ENCODE measurements at regions not wholly inside any gene's neighbourhood (a gene's known extent, or its start where the extent isn't known, plus 50 kb on each side); places are given as distances from the start of the nearest gene placed in this dataset.

DNA sequence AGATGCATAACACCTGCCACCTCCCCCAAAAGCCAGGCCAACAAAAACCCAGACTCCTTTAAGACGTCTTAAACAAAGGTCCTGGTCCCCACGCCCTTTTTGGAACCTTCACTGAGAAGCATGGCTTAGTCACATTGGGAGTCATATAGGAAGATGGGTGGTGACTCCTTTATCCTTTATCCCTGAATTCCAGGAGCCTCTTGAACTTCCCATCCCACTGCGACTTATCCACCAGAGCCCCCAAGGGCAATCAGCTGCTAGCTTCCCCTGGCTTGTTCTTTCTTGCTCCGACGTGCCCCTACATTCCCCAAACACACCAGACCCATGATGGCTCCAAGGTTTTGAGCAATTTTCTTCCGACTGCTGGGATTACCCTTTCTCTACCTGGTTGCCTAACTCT, 567.0 kb upstream of the CADM1 start:
- H3K9me2 ChIP-seq (ENCODE audit: insufficient read depth, low read length) = no peaks in the 10 kb centered on the region
- no peak overlapping the region for H3K4me3 ChIP-seq (ENCODE audit: low read length)
- no peaks in the 10 kb centered on the region for H3K36me3 ChIP-seq (ENCODE audit: insufficient read depth, low read length)
- peaks cover 10% of the 10 kb centered on the region for H3F3A ChIP-seq (ENCODE audit: insufficient read depth, low read length, poor library complexity, severe bottlenecking)
- H3K9ac ChIP-seq (ENCODE audit: low read length) = no peak overlapping the region
- H3K79me2 ChIP-seq (replicated peaks; ENCODE audit: insufficient read depth, low read length) = no peaks in the 10 kb centered on the region
- H3K4me2 ChIP-seq (ENCODE audit: low read length) = no peak overlapping the region
- no peak overlapping the region for H2AFZ ChIP-seq (ENCODE audit: low read depth, low read length)
- no peaks in the 10 kb centered on the region for H3K9me3 ChIP-seq (ENCODE audit: low read length)
- H4K20me1 ChIP-seq (ENCODE audit: insufficient read depth) = no peaks in the 10 kb centered on the region
- no peaks in the 10 kb centered on the region for H3K27me3 ChIP-seq (ENCODE audit: insufficient read depth, low read depth, low read length)
- peak overlapping the region; percentile 29 for H3K27ac ChIP-seq (ENCODE audit: low read length)
- TF ChIP-seq MXI1 (conservative IDR thresholded peaks at IDR 0.05; ENCODE audit: poor library complexity, severe bottlenecking) (no peak), SMC3 (conservative IDR thresholded peaks at IDR 0.05; ENCODE audit: poor library complexity) (no peak), TAF1 (IDR thresholded peaks at IDR 0.05; ENCODE audit: low read depth) (no peak), RAD21 (conservative IDR thresholded peaks at IDR 0.05) (no peak), POLR2AphosphoS5 (IDR thresholded peaks at IDR 0.05) (no peak), EZH2 (IDR thresholded peaks at IDR 0.05; ENCODE audit: borderline replicate concordance, insufficient read depth, low read length, poor library complexity, severe bottlenecking) (no peak), EP300 (conservative IDR thresholded peaks at IDR 0.05; ENCODE audit: poor library complexity, severe bottlenecking) (no peak)
- TF ChIP-seq, protein P1, sequence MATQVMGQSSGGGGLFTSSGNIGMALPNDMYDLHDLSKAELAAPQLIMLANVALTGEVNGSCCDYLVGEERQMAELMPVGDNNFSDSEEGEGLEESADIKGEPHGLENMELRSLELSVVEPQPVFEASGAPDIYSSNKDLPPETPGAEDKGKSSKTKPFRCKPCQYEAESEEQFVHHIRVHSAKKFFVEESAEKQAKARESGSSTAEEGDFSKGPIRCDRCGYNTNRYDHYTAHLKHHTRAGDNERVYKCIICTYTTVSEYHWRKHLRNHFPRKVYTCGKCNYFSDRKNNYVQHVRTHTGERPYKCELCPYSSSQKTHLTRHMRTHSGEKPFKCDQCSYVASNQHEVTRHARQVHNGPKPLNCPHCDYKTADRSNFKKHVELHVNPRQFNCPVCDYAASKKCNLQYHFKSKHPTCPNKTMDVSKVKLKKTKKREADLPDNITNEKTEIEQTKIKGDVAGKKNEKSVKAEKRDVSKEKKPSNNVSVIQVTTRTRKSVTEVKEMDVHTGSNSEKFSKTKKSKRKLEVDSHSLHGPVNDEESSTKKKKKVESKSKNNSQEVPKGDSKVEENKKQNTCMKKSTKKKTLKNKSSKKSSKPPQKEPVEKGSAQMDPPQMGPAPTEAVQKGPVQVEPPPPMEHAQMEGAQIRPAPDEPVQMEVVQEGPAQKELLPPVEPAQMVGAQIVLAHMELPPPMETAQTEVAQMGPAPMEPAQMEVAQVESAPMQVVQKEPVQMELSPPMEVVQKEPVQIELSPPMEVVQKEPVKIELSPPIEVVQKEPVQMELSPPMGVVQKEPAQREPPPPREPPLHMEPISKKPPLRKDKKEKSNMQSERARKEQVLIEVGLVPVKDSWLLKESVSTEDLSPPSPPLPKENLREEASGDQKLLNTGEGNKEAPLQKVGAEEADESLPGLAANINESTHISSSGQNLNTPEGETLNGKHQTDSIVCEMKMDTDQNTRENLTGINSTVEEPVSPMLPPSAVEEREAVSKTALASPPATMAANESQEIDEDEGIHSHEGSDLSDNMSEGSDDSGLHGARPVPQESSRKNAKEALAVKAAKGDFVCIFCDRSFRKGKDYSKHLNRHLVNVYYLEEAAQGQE (IDR thresholded peaks at IDR 0.05; ENCODE audit: borderline replicate concordance) = no peak
- TF ChIP-seq, protein P2, sequence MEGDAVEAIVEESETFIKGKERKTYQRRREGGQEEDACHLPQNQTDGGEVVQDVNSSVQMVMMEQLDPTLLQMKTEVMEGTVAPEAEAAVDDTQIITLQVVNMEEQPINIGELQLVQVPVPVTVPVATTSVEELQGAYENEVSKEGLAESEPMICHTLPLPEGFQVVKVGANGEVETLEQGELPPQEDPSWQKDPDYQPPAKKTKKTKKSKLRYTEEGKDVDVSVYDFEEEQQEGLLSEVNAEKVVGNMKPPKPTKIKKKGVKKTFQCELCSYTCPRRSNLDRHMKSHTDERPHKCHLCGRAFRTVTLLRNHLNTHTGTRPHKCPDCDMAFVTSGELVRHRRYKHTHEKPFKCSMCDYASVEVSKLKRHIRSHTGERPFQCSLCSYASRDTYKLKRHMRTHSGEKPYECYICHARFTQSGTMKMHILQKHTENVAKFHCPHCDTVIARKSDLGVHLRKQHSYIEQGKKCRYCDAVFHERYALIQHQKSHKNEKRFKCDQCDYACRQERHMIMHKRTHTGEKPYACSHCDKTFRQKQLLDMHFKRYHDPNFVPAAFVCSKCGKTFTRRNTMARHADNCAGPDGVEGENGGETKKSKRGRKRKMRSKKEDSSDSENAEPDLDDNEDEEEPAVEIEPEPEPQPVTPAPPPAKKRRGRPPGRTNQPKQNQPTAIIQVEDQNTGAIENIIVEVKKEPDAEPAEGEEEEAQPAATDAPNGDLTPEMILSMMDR (IDR thresholded peaks at IDR 0.05; ENCODE audit: poor library complexity, severe bottlenecking) = no peak

DNA sequence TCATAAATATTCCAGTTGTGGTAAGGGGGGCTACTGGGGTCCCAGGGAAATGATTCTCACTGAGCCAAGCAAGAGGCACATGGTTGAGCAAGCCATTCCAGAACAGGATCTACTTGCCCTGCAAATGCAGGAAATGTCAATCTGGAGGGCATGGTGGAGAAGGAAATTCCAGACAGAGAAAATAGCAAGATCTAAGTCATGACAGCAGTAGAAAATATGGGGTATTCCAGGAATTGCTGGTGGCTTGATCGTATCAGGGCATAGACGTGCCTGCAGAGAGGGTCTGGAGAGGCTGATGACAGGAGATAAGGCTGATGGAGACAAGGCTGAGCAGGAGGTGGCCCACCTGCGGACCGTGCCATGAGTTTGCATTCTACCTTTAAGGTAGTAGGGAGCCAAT, 566.3 kb upstream of the CADM1 start:
- Histone ChIP-seq H3K36me3 (ENCODE audit: insufficient read depth, low read length) (no peaks in the 10 kb centered on the region), H3K9ac (ENCODE audit: low read length) (no peak overlapping the region), H3K27me3 (ENCODE audit: insufficient read depth, low read depth, low read length) (no peaks in the 10 kb centered on the region), H2AFZ (ENCODE audit: low read depth, low read length) (no peak overlapping the region), H3K9me2 (ENCODE audit: insufficient read depth, low read length) (no peaks in the 10 kb centered on the region), H3K79me2 (replicated peaks; ENCODE audit: insufficient read depth, low read length) (no peaks in the 10 kb centered on the region), H4K20me1 (ENCODE audit: insufficient read depth) (no peaks in the 10 kb centered on the region), H3F3A (ENCODE audit: insufficient read depth, low read length, poor library complexity, severe bottlenecking) (peaks cover 10% of the 10 kb centered on the region), H3K9me3 (ENCODE audit: low read length) (no peaks in the 10 kb centered on the region), H3K27ac (ENCODE audit: low read length) (no peak overlapping the region), H3K4me3 (ENCODE audit: low read length) (no peak overlapping the region), H3K4me2 (ENCODE audit: low read length) (no peak overlapping the region)
- no peak for TF ChIP-seq RAD21 (conservative IDR thresholded peaks at IDR 0.05)
- no peak for TF ChIP-seq EZH2 (IDR thresholded peaks at IDR 0.05; ENCODE audit: borderline replicate concordance, insufficient read depth, low read length, poor library complexity, severe bottlenecking)
- no peak for TF ChIP-seq TAF1 (IDR thresholded peaks at IDR 0.05; ENCODE audit: low read depth)
- TF ChIP-seq, protein P1 (IDR thresholded peaks at IDR 0.05; ENCODE audit: borderline replicate concordance) = no peak
- TF ChIP-seq MXI1 (conservative IDR thresholded peaks at IDR 0.05; ENCODE audit: poor library complexity, severe bottlenecking) = no peak
- TF ChIP-seq SMC3 (conservative IDR thresholded peaks at IDR 0.05; ENCODE audit: poor library complexity) = no peak
- TF ChIP-seq, protein P2 (IDR thresholded peaks at IDR 0.05; ENCODE audit: poor library complexity, severe bottlenecking) = no peak
- no peak for TF ChIP-seq EP300 (conservative IDR thresholded peaks at IDR 0.05; ENCODE audit: poor library complexity, severe bottlenecking)
- no peak for TF ChIP-seq POLR2AphosphoS5 (IDR thresholded peaks at IDR 0.05)

Data from neural cell (in vitro differentiated cells).